Superior temporal gyrus (tissue), 1 donor: ENCODE measurements at regions not wholly inside any gene's neighbourhood (a gene's known extent, or its start where the extent isn't known, plus 50 kb on each side); places are given as distances from the start of the nearest gene placed in this dataset.
"Not testable (repeated sequence)": the region's sequence is repeated elsewhere in the genome, so short reads cannot be mapped to it uniquely, and the experiment has no call there.

Source experiments
- DNase-seq: peaks from one replicate; pipeline ENCODE4 v3.0.0-alpha.2; 2016; ENCODE audit errors: extremely low spot score

GRCh38 chr4:141458501-141458900 lies 177.9 kb upstream of the IL15 start:
- no peak for DNase-seq

DNA sequence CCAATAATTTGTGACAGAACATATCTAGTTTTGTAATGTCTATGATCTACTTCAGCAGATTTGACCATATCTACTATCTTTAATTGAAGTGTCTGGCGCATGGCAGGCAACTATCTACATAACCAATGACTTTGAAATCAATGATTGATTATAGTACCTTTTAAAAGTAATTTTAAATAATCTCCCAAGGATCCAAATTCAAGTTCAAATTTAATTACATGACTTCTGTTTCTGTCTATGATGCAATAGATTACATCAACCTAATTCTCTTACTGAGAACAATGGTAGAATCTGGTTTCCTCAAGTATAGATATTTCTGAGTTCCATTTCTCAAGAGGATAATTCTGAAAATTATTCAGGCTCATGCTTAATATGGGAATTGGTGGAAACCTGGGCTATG lies 177.4 kb upstream of the IL15 start:
- DNase-seq, result no peak

- no peak for DNase-seq
These were observed 174.0 kb upstream of the IL15 start for GRCh38 chr4:141462361-141462760.

GRCh38 chr4:141463678-141464077 lies 172.7 kb upstream of the IL15 start:
- DNase-seq, result no peak

DNA sequence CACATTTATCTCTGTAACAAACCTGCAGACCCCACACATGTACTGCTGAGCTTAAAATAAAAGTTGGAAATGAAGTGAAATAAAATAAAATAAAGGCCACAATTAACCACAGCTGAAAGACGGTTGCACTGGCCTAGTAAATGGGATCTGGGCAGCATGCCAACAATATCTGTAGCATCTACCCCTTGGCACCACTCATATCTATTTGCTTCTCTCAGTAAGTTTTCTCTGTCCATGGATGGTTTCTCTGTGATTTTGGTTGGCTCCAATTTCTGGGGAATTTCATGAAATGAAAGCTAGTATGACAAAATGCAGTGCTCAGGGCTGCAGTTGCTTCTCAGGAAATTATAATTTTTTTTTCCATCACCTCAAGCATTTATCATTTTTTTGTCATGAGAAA lies 172.0 kb upstream of the IL15 start:
- DNase-seq, result no peak

DNA sequence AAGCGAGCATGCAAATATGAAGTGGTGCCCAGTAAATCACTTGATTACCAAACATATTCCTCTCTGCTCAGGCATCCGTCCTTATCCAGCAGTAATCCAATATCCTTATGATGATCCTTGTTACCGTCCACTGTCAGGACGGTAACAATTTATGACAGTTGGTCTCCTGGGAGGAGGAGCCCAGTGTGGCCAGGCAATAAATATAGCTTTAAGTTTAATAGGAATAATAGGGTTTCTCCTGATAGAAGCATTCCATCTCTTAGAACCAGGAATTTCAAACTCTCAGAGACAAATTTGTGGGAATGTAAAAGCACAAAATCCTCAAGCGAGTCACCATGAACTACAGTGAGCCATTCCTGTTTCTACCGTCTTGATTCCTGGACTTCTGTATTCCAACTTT lies 171.2 kb upstream of the IL15 start:
- no peak for DNase-seq

DNA sequence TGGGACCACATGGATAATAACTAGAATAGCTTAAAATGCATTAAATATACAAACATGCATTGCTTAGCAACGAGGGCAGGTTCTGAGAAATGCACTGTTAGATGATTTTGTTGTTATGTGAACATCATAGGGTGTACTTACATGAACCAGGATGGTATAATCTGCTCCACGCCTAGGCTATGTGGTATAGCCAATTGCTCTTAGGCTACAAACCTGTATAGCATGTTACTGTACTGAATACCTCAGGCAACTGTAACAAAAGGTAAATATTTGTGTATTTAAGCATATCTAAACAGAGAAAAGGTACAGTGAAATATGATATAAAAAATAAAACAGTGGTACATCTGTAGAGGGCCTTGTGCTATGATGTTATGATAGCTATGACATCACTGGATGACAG lies 169.2 kb upstream of the IL15 start:
- DNase-seq, result no peak

DNA sequence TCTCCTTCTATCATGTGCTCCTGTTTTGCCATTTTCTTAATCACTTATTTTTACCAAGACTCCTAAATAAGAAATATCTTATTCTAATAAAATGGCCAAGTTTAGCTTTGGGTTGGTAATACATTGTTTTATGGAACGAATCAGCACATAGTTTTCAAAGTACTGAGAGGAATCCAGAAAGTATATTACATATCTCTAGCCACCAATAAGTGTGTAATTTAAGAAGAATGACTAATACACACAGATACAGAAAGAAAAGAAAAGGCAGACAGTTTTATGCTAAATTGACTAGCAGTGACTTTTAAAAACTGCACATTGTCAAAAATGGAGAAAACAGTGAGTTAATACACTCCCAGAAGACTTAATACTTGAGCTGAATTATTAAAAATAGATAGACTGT lies 167.0 kb upstream of the IL15 start:
- DNase-seq, result no peak

DNA sequence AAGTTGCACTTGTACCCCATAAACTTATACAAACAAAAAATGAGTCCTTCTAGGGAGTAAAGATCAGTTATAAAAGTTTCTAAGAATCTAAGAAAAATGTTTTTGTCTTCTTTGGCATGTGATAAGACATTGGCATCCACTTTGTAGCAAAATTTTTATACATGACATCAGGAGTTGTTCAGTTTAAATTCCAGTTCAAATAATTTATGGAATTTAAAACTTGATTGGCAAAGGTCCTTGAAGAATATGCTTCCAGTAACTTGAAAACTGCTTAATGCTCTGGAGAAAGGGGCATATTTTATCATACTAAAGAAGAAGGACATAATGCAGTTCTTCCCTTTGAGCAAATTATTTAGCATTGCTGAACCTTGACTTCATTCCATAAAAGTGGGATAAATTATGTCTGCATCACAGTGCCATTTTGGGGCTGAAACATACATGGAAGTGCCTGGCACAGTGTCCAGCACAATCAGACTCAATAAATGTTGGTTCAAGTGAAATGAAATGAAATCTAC lies 163.3 kb upstream of the IL15 start:
- no peak for DNase-seq

- DNase-seq, result no peak
These were observed 162.4 kb upstream of the IL15 start for GRCh38 chr4:141473952-141474351.

DNA sequence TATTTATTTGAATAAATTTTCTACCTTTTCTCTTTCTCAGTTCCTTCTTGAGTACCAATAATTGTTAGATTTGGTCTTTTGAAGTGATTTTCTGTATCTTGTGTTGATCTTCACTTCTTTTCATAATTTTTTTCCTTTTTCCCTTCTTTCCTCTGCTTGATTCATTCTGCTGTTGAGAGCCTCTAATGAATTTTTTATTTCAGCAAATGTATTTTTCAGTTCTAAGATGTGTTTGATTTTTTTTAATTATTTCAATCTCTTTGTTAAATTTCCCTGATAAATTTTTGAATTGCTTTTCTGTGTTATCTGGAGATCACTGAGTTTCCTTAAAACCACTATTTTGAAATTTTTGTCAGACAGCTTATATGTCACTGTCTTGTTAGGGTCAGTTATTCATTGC lies 155.4 kb upstream of the IL15 start:
- DNase-seq, result no peak

GRCh38 chr4:141484298-141484697 lies 152.1 kb upstream of the IL15 start:
- not testable (repeated sequence) for DNase-seq

DNA sequence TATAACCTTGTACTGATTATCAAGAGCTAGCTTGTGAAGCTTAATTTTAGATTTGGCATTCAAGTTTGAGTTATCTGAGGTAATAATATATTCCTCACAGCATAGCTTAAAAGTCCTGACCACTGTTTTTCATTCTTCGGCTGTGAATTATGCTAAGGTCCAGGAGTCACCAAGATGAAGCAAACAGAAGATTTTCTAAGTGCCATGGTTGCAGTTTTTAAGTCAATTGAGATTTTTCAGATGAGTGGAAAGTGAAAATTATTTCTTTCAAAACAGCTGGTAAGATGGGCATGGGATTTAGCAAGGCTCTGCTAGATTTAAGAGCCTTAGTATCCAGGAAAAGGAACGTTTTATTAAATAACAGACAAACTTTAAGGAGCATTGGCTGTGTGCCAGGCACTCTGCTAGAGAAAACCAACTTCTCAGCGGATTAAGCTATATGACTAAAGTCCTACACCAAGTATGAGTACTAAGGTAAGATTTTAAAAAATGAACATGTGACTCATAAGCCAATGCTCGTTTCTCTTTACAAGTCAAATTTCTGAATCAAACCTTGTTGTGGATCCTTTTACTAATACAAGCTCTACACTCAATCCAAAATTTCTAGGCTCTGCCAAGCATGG lies 149.9 kb upstream of the IL15 start:
- no peak for DNase-seq

- no peak for DNase-seq
These were observed 138.8 kb upstream of the IL15 start for GRCh38 chr4:141497627-141498026.

DNA sequence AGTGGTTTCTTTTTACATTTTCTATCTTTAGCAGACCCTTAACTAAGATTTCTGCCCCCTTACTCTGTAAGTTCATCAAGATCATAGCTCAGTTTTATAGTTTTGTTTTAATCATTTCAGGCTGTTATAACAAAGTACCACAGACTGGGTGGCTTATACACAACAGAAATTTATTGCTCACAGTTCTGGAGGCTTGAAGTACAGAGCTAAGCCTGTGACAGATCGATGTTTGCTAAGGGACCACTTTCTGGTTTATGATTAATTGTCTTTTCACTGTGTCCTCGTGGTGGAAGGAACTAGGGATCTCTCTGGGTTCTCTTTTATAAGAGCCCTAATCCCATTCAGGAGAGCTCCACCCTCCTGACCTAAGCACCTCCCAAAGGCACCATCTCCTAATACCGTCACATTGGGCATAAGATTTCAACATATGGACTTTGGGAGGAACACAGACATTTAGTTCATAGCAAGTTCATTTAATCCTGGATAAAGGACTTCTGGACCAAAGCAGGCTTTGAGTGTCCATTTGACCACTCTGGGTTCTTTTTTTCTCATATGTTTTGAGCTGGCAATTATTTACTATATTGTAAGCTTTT lies 137.0 kb upstream of the IL15 start:
- no peak for DNase-seq

DNA sequence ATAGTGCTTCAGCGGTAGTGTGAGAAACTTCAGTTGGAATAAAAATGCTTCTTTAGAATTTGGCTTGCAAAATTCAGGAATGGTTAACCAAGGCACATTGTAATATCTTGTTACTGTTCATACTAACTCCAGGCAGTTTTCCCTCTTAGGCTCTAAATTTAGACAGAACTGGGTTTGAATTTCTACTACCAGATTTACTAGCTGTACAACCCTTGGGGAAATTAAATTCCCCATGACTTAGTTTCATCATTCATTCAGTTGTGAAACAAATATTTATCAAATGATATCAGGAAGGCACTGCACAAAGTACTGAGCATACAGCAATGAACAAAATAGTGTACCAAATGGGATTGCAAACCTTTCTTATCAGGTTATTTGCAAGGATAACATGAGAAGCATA lies 135.0 kb upstream of the IL15 start:
- DNase-seq, result no peak

GRCh38 chr4:141501931-141502330 lies 134.5 kb upstream of the IL15 start:
- no peak for DNase-seq

GRCh38 chr4:141502755-141503154 lies 133.6 kb upstream of the IL15 start:
- no peak for DNase-seq

- DNase-seq, result no peak
These were observed 133.1 kb upstream of the IL15 start for GRCh38 chr4:141503260-141503659.

DNA sequence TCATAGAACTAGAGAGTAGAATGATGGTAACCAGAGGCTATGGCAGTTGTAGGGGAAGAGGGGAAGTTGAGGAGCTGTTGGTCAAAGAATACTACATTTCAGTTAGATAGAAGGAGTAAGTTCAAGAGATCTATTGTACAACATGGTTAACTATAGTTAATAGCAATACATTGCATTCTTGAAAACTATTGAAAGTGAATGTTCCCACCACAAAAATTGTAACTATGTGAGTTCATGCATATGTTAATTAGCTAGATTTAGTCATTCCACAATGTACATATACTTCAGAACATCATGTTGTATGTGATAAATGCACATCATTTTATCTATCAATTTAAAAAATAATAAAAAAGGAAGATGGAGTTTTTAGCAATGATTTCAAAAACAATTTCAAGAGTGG lies 125.3 kb upstream of the IL15 start:
- no peak for DNase-seq

DNA sequence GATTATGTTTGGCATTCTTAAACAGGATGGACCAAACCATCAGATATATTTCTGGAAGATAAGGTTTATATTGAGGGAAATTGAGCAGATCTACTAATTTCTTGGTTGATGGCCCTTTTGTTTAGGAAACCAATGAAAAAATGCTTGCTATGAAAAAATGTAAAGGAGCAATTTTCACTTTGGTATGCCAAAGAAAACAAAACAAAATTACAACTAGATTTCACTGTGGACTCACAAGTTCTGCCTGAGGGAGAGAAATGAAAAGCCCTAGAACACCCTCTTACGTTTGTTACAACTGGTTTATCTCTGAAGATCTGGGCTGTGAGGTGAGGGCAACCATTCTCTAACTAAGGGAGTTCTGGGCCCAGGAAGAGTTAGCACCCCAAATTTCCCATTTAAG lies 122.5 kb upstream of the IL15 start:
- no peak for DNase-seq

- no peak for DNase-seq
These were observed 118.2 kb upstream of the IL15 start for GRCh38 chr4:141518222-141518621.

DNA sequence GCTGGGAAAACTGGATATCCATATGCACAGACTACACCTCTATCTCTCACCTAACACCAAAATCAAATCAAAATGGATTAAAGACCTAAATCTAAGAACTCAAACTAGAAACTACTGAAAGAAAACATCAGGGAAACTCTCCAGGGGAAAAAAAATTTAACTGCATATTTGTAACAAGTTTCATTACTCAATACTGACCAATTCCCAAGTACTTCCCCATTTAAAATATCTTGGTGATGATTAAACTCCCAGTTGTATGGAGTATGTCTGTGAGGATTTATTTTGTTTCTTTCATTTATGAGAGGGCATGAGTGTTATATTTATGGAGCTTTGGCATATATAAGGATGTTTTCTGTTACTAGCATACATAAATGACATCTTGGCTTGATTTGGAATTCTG lies 112.3 kb upstream of the IL15 start:
- DNase-seq, result no peak

DNA sequence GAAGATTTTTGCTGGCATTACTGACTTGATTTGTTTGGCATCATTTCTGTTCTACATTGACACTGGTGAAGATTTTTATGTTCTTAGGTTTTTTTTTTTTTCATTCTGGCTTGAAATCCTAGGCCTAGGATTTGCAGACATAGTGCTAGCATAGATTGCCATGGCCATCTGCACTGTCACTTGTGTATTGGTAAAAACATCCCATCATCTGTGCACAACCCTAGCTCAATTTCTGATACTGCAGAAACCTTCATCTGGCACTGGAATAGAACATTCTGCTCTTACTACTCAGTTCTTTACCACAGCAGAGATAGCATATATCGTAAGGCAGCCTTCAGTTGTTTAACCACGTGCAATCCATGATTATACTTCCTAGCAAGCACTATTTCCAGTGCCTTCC lies 111.5 kb upstream of the IL15 start:
- DNase-seq, result no peak
